Astrocyte (in vitro differentiated cells and primary cell): ENCODE measurements at regions not wholly inside any gene's neighbourhood (a gene's known extent, or its start where the extent isn't known, plus 50 kb on each side); places are given as distances from the start of the nearest gene placed in this dataset.

ENCODE experiments used
- DNase-seq: peaks from one replicate; pipeline ENCODE4 v3.0.0-alpha.2; 2010; ENCODE audit warnings: low read depth
- FAIRE-seq: peaks from 2 replicates; lab custom pipeline; 2011; peaks lifted over from hg19 to GRCh38; lab: Jason Lieb, UNC
- H2AFZ ChIP-seq: 2 replicates; pipeline ENCODE4 v1.6.0; 2012; ENCODE audit warnings: low read depth, low read length, inconsistent platforms
- H3K27ac ChIP-seq: 2 replicates; pipeline ENCODE4 v1.5.1; 2011; ENCODE audit warnings: low read depth, low read length, inconsistent platforms
- H3K27me3 ChIP-seq: 2 replicates; pipeline ENCODE4 v1.6.0; 2011; ENCODE audit warnings: low read length, inconsistent platforms; ENCODE audit not compliant: insufficient read depth
- H3K36me3 ChIP-seq: 2 replicates; pipeline ENCODE4 v1.5.1; 2011; ENCODE audit warnings: low read length, inconsistent platforms; ENCODE audit not compliant: insufficient read depth
- H3K4me1 ChIP-seq: 2 replicates; pipeline ENCODE4 v1.5.1; 2011; ENCODE audit warnings: low read length, inconsistent platforms; ENCODE audit not compliant: insufficient read depth
- H3K4me2 ChIP-seq: 2 replicates; pipeline ENCODE4 v1.6.0; 2012; ENCODE audit warnings: low read length, inconsistent platforms
- H3K4me3 ChIP-seq: 2 replicates; pipeline ENCODE4 v1.5.1; 2011; ENCODE audit warnings: low read depth, mild to moderate bottlenecking, low read length, inconsistent platforms; ENCODE audit not compliant: insufficient read depth
- H3K79me2 ChIP-seq: 2 replicates; pipeline ENCODE4 v1.6.0; 2012; ENCODE audit warnings: mild to moderate bottlenecking, low read length, inconsistent platforms; ENCODE audit not compliant: insufficient read depth
- H3K9ac ChIP-seq: 2 replicates; pipeline ENCODE4 v1.6.0; 2012; ENCODE audit warnings: mild to moderate bottlenecking, low read length, inconsistent platforms
- H3K9me3 ChIP-seq: 2 replicates; pipeline ENCODE4 v1.5.1; 2012; ENCODE audit warnings: low read depth, mild to moderate bottlenecking, low read length, inconsistent platforms; ENCODE audit not compliant: insufficient read depth
- H4K20me1 ChIP-seq: 2 replicates; pipeline ENCODE4 v1.6.0; 2012; ENCODE audit warnings: low read length, inconsistent platforms; ENCODE audit not compliant: insufficient read depth
- H3K27ac Mint-ChIP-seq: one replicate; pipeline ENCODE4 v1.8.0; 2021; ENCODE audit warnings: mild to moderate bottlenecking, mixed read lengths; ENCODE audit not compliant: unreplicated experiment
- H3K27me3 Mint-ChIP-seq: one replicate; pipeline ENCODE4 v1.8.0; 2021; ENCODE audit warnings: low read depth, mixed read lengths; ENCODE audit not compliant: unreplicated experiment
- H3K36me3 Mint-ChIP-seq: one replicate; pipeline ENCODE4 v1.8.0; 2021; ENCODE audit warnings: low read depth, mixed read lengths; ENCODE audit not compliant: unreplicated experiment
- H3K4me1 Mint-ChIP-seq: one replicate; pipeline ENCODE4 v1.8.0; 2021; ENCODE audit warnings: low read depth, mixed read lengths; ENCODE audit not compliant: unreplicated experiment
- H3K4me3 Mint-ChIP-seq: one replicate; pipeline ENCODE4 v1.8.0; 2021; ENCODE audit warnings: mild to moderate bottlenecking, moderate library complexity, mixed read lengths; ENCODE audit not compliant: unreplicated experiment
- H3K9me3 Mint-ChIP-seq: one replicate; pipeline ENCODE4 v1.8.0; 2021; ENCODE audit warnings: mild to moderate bottlenecking, mixed read lengths; ENCODE audit not compliant: unreplicated experiment
- CTCF ChIP-seq: IDR thresholded peaks from 2 replicates; pipeline ENCODE4 v1.5.1; 2011; ENCODE audit warnings: low read depth, mild to moderate bottlenecking, inconsistent platforms, low read length, moderate library complexity; ENCODE audit not compliant: insufficient read depth
- EZH2 ChIP-seq: IDR thresholded peaks from 2 replicates; pipeline ENCODE4 v1.6.1; 2012; ENCODE audit warnings: mild to moderate bottlenecking, low read length, inconsistent platforms; ENCODE audit not compliant: insufficient read depth

GRCh38 chr6:30820193-30820592 is 64.1 kb upstream of the DDR1 start:
- Histone ChIP-seq H3K4me3 (no peak overlapping the region), H3K36me3 (no peaks in the 10 kb centered on the region), H2AFZ (peak overlapping the region; percentile 12), H3K9ac (no peak overlapping the region), H3K27me3 (no peaks in the 10 kb centered on the region), H3K79me2 (no peaks in the 10 kb centered on the region), H3K4me2 (peak overlapping the region; percentile 44), H4K20me1 (no peaks in the 10 kb centered on the region), H3K9me3 (no peaks in the 10 kb centered on the region), H3K4me1 (peaks cover 32% of the 10 kb centered on the region), H3K27ac (peak overlapping the region; percentile 30)
- DNase-seq: peak; percentile 78
- FAIRE-seq: no peak
- no peaks in the 10 kb centered on the region for H3K9me3 Mint-ChIP-seq
- no peaks in the 10 kb centered on the region for H3K27me3 Mint-ChIP-seq
- H3K4me3 Mint-ChIP-seq: peak overlapping the region; percentile 7
- H3K4me1 Mint-ChIP-seq: peaks cover 33% of the 10 kb centered on the region
- peaks cover 3% of the 10 kb centered on the region for H3K36me3 Mint-ChIP-seq
- H3K27ac Mint-ChIP-seq: peak overlapping the region; percentile 13
- TF ChIP-seq CTCF: peak; percentile 15
- no peak for TF ChIP-seq EZH2

GRCh38 chr6:30819297-30819917 is 64.9 kb upstream of the DDR1 start:
- Mint-ChIP-seq H3K4me1 (peaks cover 38% of the 10 kb centered on the region), H3K9me3 (no peaks in the 10 kb centered on the region), H3K36me3 (peaks cover 4% of the 10 kb centered on the region), H3K4me3 (peak overlapping the region; percentile 7), H3K27ac (peak overlapping the region; percentile 75), H3K27me3 (no peaks in the 10 kb centered on the region)
- FAIRE-seq (no peak), DNase-seq (peak; percentile 42)
- Histone ChIP-seq H4K20me1 (no peaks in the 10 kb centered on the region), H3K4me2 (peak overlapping the region; percentile 16), H3K27me3 (no peaks in the 10 kb centered on the region), H2AFZ (no peak overlapping the region), H3K4me1 (peaks cover 36% of the 10 kb centered on the region), H3K27ac (peak overlapping the region; percentile 30), H3K4me3 (no peak overlapping the region), H3K9me3 (no peaks in the 10 kb centered on the region), H3K9ac (no peak overlapping the region), H3K36me3 (no peaks in the 10 kb centered on the region), H3K79me2 (no peaks in the 10 kb centered on the region)
- no peak for TF ChIP-seq CTCF
- no peak for TF ChIP-seq EZH2

- Histone ChIP-seq H3K27me3 (no peaks in the 10 kb centered on the region), H3K4me2 (no peak overlapping the region), H3K9me3 (no peaks in the 10 kb centered on the region), H2AFZ (no peak overlapping the region), H3K79me2 (no peaks in the 10 kb centered on the region), H3K9ac (peak overlapping the region; percentile 26), H3K4me1 (peaks cover 46% of the 10 kb centered on the region), H3K36me3 (no peaks in the 10 kb centered on the region), H3K27ac (peak overlapping the region; percentile 59), H3K4me3 (no peak overlapping the region), H4K20me1 (no peaks in the 10 kb centered on the region)
- H3K9me3 Mint-ChIP-seq: no peaks in the 10 kb centered on the region
- DNase-seq (peak; percentile 82), FAIRE-seq (peak; percentile 13)
- TF ChIP-seq CTCF: no peak
- no peak for TF ChIP-seq EZH2
- H3K27me3 Mint-ChIP-seq: no peaks in the 10 kb centered on the region
- H3K36me3 Mint-ChIP-seq: peaks cover 4% of the 10 kb centered on the region
- H3K4me1 Mint-ChIP-seq: peaks cover 47% of the 10 kb centered on the region
- H3K27ac Mint-ChIP-seq: peak overlapping the region; percentile 80
- peak overlapping the region; percentile 4 for H3K4me3 Mint-ChIP-seq
Measured at GRCh38 chr6:30818391-30818841, 65.9 kb upstream of the DDR1 start.
